ENCODE measurements at regions not wholly inside any gene's neighbourhood (a gene's known extent, or its start where the extent isn't known, plus 50 kb on each side); places are given as distances from the start of the nearest gene placed in this dataset.

DNA sequence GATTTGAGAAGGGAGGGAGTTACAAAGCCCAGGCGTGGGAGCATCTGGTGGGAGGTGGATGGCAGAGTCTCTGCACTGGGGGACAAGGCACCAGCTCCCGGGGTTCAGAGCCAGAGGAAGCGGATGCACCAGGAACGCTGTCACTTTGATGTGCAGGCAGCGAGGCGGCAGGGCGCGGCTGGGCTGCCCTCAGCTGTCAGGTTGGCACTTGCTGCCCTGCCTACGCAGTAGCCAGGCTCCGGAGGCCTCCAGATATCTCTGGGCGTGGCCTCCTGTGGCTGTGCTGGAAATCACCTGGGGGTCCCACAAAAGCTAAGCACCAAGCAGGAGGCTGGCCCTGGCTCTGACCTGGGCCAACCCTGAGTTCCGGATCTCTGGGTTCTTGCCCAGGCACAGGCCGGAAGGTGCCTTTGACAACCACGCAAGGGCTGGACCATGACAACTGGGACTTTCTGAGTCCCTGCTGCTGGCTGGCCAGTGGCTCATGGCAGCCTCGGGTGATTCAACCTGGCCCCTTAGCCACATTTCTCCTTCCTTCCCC, 62.1 kb upstream of the MAP1LC3B2 start:
- no peaks in the 10 kb centered on the region for H3K4me1 ChIP-seq (ENCODE audit: insufficient read depth, low read length)
- ATAC-seq (ENCODE audit: poor library complexity), result no peak
- no peak for TF ChIP-seq CTCF (IDR thresholded peaks at IDR 0.05)
- no peak overlapping the region for H3K27ac ChIP-seq (ENCODE audit: low read depth in 1 of 2, low read length in 2 of 2)
- Mint-ChIP-seq H3K27ac (no peak overlapping the region), H3K36me3 (ENCODE audit: low read depth) (no peaks in the 10 kb centered on the region), H3K4me3 (no peak overlapping the region), H3K27me3 (no peaks in the 10 kb centered on the region), H3K9me3 (no peaks in the 10 kb centered on the region), H3K4me1 (ENCODE audit: low read depth) (no peaks in the 10 kb centered on the region)
- CTCF ChIA-PET, result no interaction called here
- H3K36me3 ChIP-seq (ENCODE audit: insufficient read depth, low read length), result no peaks in the 10 kb centered on the region
- intact Hi-C loops (cut with DNase I, micrococcal nuclease), result no loop called here
- DNase-seq, result no peak
- no peak overlapping the region for H3K4me3 ChIP-seq (ENCODE audit: low read length)
- POLR2A ChIA-PET, result interaction anchor here (0.6 kb wide), 1 partner anchor 62 kb away, joined by 3 read pairs; the partner anchor contains the start of gene MAP1LC3B2
- H3K9me3 ChIP-seq (ENCODE audit: control insufficient read depth in 1 of 2, insufficient read depth in 1 of 2, low read length in 2 of 2), result no peaks in the 10 kb centered on the region
- no peaks in the 10 kb centered on the region for H3K27me3 ChIP-seq (ENCODE audit: control insufficient read depth in 1 of 2, insufficient read depth in 2 of 2, low read length in 2 of 2)

- no peaks in the 10 kb centered on the region for H3K9me3 ChIP-seq (ENCODE audit: control insufficient read depth in 1 of 2, insufficient read depth in 1 of 2, low read length in 2 of 2)
- no peak overlapping the region for H3K4me3 ChIP-seq (ENCODE audit: low read length)
- no peak overlapping the region for H3K27ac ChIP-seq (ENCODE audit: low read depth in 1 of 2, low read length in 2 of 2)
- Mint-ChIP-seq H3K36me3 (ENCODE audit: low read depth) (no peaks in the 10 kb centered on the region), H3K4me3 (no peak overlapping the region), H3K9me3 (no peaks in the 10 kb centered on the region), H3K27me3 (no peaks in the 10 kb centered on the region), H3K4me1 (ENCODE audit: low read depth) (no peaks in the 10 kb centered on the region), H3K27ac (no peak overlapping the region)
- no peak for TF ChIP-seq CTCF (IDR thresholded peaks at IDR 0.05)
- ChIA-PET POLR2A (no interaction called here), CTCF (no interaction called here)
- H3K4me1 ChIP-seq (ENCODE audit: insufficient read depth, low read length), result no peaks in the 10 kb centered on the region
- H3K27me3 ChIP-seq (ENCODE audit: control insufficient read depth in 1 of 2, insufficient read depth in 2 of 2, low read length in 2 of 2), result no peaks in the 10 kb centered on the region
- intact Hi-C loops (cut with DNase I, micrococcal nuclease), result no loop called here
- ATAC-seq (ENCODE audit: poor library complexity), result no peak
- H3K36me3 ChIP-seq (ENCODE audit: insufficient read depth, low read length), result no peaks in the 10 kb centered on the region
- no peak for DNase-seq
Measured at GRCh38 chr12:116498471-116498870, 60.7 kb upstream of the MAP1LC3B2 start.

DNA sequence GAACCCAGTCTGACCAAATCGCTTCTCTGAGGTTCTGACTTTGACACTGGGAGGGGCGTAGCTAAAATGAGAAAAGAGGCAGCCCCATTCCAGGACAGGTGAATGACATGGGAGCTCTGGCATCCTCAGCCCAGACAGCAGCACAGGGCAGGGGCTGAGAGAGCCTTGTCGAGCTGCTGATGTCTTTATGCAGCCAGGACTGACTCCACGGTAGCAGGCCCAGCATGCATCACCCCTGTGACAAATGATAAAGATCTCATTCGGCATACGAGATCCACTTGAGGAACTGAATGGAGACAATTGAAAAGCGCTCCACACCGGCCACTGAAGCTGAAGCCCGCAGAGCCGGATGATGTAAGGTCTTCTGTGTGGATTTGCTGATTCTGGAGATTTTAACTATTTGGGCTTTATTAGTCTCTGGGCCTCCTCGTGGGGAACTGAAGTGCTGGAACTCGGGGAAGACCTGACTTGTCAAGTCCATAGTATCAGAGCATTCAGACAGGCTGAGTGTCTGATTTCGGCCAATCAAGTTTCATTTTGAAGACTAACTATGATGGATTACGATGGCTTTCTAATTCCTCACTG, 56.9 kb upstream of the MAP1LC3B2 start:
- POLR2A ChIA-PET, result no interaction called here
- CTCF ChIA-PET, result no interaction called here
- H3K4me3 ChIP-seq (ENCODE audit: low read length), result no peak overlapping the region
- H3K27ac Mint-ChIP-seq, result no peak overlapping the region
- no peak for TF ChIP-seq CTCF (IDR thresholded peaks at IDR 0.05)
- H3K27ac ChIP-seq (ENCODE audit: low read depth in 1 of 2, low read length in 2 of 2), result no peak overlapping the region
- H3K9me3 ChIP-seq (ENCODE audit: control insufficient read depth in 1 of 2, insufficient read depth in 1 of 2, low read length in 2 of 2), result no peaks in the 10 kb centered on the region
- no peaks in the 10 kb centered on the region for H3K36me3 Mint-ChIP-seq (ENCODE audit: low read depth)
- no peaks in the 10 kb centered on the region for H3K36me3 ChIP-seq (ENCODE audit: insufficient read depth, low read length)
- no peaks in the 10 kb centered on the region for H3K4me1 ChIP-seq (ENCODE audit: insufficient read depth, low read length)
- DNase-seq (no peak), ATAC-seq (ENCODE audit: poor library complexity) (no peak)
- H3K27me3 ChIP-seq (ENCODE audit: control insufficient read depth in 1 of 2, insufficient read depth in 2 of 2, low read length in 2 of 2), result no peaks in the 10 kb centered on the region
- peaks cover 8% of the 10 kb centered on the region for H3K27me3 Mint-ChIP-seq
- H3K4me3 Mint-ChIP-seq, result no peak overlapping the region
- H3K9me3 Mint-ChIP-seq, result no peaks in the 10 kb centered on the region
- intact Hi-C loops (cut with DNase I, micrococcal nuclease), result no loop called here
- no peaks in the 10 kb centered on the region for H3K4me1 Mint-ChIP-seq (ENCODE audit: low read depth)
